GM19395 (cell line): ENCODE measurements at regions not wholly inside any gene's neighbourhood (a gene's known extent, or its start where the extent isn't known, plus 50 kb on each side); places are given as distances from the start of the nearest gene placed in this dataset.

Experiments used
- ATAC-seq: cut with Tn5 transposase; IDR thresholded peaks from one replicate; pipeline ENCODE4 v1.9.1; 2021; ENCODE audit warnings: mild to moderate bottlenecking, moderate library complexity; ENCODE audit not compliant: unreplicated experiment

DNA sequence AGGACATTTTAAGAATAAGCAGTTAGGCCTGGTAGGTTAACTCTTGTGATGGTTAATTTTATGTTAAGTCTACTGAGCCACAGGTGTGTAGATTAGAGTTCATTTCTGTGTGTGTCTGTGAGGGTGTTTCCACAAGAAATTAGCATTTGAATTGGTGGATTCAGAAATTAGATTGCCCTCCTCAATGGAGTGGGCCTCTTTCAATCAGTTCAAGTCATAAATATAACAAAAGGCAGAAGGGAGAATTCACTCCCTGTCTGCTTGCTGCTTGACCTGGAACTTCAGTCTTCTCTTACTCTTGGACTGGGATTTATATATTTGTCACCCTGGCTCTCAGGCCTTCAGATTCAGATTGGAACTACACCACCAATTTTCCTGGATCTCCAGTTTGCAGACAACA is 55.3 kb upstream of the POM121L12 start:
- no peak for ATAC-seq

DNA sequence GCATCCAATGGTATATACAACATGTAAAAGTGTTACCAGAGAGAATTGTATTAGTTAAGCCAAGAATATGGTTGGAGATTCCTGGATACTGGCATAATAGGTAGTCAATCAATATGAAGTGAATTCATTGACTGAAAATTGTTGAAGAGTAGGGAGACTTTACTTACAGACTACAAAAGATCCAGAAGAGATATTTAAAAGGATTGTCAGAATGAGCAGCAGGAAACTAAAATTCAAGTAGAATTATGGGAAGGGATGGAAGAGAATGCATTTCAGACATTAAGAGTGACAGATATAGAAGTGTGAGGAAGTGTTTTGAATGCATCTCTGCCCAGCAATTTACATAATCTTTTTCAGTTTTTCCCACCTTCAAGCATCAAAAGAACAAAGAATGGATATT is 62.3 kb upstream of the POM121L12 start:
- ATAC-seq = no peak

- ATAC-seq = no peak
Measured at GRCh38 chr7:52962402-52963076, 72.9 kb upstream of the POM121L12 start.

GRCh38 chr7:52961084-52961483 is 74.3 kb upstream of the POM121L12 start:
- ATAC-seq = no peak

- ATAC-seq = no peak
Measured at GRCh38 chr7:52959878-52960660, 75.4 kb upstream of the POM121L12 start.

GRCh38 chr7:52959336-52959735 is 76.1 kb upstream of the POM121L12 start:
- ATAC-seq = no peak

GRCh38 chr7:52958621-52959140 is 76.8 kb upstream of the POM121L12 start:
- ATAC-seq = no peak

GRCh38 chr7:52956379-52956915 is 79.0 kb upstream of the POM121L12 start:
- no peak for ATAC-seq

DNA sequence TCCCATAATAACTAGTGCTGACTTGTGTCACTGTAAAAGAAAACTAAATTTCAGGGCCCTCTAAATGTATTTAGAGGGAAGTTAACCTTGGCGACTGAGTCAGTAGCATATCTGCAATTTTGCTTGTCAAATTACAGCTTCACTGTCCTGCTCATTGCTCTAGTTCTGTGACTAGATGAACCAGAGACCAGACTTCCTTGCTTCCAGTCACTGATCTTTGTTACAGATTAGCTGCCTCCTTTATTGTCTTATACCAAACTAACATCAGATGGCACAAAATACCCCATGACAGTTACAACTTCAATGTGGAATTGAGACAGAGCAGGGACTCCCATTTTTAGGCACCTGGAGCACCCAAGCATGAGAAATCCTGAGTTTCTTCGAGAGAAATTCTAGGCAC is 79.9 kb upstream of the POM121L12 start:
- ATAC-seq = no peak

DNA sequence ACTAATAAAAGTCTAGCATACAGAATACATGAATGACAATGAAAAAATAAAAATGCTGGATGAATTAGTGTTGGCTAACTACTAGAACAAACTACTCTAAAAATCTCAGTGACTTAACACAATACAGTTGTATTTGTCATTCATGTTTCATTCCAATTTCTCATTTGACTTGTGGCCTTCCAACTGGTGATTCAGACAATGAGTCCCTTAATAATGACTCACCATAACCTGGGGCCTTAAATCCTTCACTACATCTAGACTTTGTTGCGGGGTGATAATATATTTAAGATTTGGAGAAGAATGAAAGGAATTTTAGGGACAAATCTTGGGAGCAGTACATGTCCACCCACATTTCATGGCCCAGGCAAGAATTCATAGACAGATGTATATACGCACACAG is 90.5 kb upstream of the POM121L12 start:
- ATAC-seq = no peak

GRCh38 chr7:52940481-52940880 is 95.0 kb upstream of the POM121L12 start:
- no peak for ATAC-seq

DNA sequence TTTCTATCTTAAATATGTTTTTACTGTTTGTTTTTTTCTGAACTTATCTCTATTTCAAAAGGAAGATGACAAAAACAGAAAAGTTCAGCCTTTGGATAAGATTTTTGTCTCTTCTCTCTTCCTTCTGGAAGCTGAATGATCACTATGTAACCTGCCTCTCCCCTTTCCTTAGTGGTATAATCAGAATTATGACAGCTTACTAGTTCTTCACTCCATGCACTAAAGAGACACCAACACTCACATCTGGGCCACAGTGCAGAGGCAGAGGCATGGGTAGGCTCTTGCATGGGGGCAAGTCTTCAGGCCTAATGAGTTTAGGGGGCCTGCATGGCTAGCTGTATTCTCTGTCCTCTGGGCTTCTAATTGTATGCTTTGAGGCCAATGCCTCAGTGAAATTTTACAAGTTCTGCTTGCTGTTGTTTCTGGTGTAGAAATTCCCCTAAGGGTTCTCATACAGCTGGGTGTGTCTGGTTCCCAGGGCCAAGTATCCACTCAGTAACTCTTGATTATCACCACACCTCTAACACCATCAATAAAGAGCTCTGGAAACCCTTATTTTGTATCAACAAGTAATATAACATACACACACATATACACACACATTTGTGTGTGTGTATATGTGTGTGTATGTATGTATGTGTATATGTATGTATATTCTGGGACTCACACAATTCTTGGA is 96.8 kb upstream of the POM121L12 start:
- no peak for ATAC-seq

DNA sequence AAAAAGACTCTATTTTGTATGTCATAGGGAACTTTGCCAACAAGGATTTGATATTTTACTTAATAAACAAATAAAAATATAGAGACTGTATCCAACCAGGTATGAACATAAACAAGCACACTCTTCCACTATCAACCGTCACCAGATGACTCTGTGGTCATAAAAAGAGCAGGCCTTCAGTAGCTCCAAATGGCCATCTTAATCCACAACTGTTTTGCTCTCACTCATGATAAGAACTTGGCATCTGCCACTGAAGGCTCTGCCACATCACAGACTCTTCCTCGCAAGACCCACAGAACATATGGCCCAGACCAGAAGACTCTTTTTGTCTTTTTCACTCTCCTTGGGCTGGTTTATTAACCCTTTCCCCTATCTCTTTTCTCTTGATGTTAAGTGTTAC is 98.7 kb upstream of the POM121L12 start:
- ATAC-seq = no peak

- no peak for ATAC-seq
Measured at GRCh38 chr7:52928591-52928990, 106.8 kb upstream of the POM121L12 start.

DNA sequence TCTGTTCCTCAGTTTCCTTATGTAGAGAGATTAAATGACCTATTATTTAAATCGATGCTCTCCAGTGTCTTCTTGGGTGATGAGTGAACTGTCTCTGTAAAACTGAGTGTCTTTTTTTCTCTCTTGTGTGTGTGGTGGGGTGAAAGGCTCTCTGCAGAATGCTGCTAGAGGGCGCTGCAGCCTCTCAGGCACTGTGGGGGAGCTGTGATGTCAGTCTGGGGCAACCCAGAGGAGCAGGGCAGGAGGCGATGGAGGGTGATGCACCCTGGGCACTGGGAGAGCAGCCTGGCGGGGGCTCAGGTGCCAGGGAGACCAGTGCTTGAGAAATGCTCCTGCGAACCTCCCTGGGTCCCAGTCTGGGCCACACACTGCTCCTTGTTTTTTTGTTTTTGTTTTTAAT is 110.1 kb upstream of the POM121L12 start:
- ATAC-seq = no peak

- ATAC-seq = no peak
Measured at GRCh38 chr7:52920977-52921376, 114.5 kb upstream of the POM121L12 start.

DNA sequence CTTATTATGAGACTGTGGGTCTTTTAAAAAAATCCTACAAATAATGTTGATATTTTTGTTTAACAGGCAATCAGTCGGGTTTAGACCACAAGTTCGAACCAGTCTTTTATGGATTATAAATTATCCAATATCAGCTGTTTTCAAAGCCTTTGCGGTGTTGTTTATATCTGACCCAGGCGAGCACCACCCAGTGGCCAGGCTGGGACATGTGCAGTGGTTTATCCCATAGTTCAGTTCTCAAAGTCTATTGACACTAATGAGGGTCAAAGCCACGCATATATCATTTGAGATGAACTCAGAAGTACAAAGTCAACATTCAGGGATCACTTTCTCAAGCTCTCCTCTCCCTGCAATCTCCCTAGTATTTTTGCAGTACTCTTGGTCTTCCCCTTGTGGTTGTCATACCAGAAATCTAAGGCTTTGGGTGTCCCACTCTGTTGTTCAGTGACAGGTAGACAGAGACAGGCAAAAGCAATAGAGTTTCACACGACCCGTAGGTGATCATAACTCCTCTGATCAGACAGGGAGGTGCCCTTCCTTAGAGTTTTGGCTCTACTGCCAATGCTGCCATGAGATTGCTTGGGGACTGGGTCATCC is 117.4 kb upstream of the POM121L12 start:
- ATAC-seq = no peak

GRCh38 chr7:52911795-52912194 is 123.6 kb upstream of the POM121L12 start:
- no peak for ATAC-seq

DNA sequence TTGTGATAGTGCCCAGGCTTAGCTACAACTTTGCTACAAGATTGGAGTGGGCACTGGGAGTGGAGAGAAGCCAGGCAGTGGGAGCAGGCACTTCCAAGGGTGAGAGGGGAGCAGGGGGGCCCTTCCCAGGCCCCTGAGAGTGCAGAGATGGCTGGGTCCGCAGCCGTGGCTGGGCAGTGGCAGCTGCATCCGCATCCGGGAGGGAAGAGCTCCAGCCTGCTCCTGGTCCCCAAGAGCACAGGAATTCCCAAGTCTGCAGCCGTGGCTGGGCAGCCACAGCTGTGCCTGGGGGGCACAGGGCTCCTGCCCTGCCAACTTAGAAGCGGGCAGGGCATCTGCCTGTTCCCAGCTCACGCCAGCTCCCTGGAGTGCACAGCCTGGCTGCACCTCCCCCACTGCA is 124.1 kb upstream of the POM121L12 start:
- ATAC-seq = no peak

DNA sequence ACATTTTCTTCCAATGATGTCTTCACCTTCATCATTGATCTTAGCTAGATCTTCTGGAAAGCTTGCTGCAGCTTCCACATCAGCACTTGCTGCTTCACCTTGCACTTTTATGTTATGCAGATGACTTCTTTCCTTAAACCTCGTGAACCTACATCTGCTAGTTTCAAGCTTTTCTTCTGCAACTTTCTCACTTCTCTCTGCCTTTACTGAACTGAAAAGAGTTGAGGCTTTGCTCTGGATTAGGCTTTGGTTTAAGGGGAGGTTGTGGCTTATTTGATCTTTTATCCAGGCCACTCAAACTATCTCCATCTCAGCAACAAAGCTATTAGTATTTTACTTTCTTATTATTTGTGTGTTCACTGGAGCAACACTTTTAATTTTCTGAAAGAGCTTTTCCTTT is 125.5 kb upstream of the POM121L12 start:
- no peak for ATAC-seq

DNA sequence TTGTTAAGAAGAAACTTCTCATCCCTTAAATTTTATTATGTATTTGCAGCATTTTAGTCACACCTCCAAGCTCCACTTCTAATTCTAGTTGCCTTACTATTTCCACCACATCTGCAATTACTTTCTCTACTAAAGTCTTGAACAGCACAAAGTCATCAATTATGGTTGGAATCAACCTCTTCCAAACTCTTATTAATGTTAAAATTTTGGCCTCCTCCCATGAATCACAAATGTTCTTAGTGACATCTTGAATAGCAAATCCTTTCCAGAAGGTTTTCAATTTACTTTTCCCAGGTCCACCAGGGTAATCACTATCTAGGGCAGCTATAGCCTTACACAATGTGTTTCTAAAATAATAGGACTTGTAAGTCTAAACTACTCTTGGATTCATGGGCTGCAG is 126.3 kb upstream of the POM121L12 start:
- no peak for ATAC-seq
